C4-2B (cell line): ENCODE measurements at regions not wholly inside any gene's neighbourhood (a gene's known extent, or its start where the extent isn't known, plus 50 kb on each side); places are given as distances from the start of the nearest gene placed in this dataset.
A peak's percentile ranks its signal among the peaks of the same experiment; 100 is the strongest.

Source experiments
- ZFX ChIP-seq: fragments of 450-650 bp; IDR thresholded peaks from 2 replicates; pipeline ENCODE4 v1.6.1; 2017
- TF ChIP-seq, protein P1 (sequence below): fragments of 450-650 bp; conservative IDR thresholded peaks from 2 replicates; pipeline ENCODE4 v1.5.1; 2017; ENCODE audit warnings: mild to moderate bottlenecking

DNA sequence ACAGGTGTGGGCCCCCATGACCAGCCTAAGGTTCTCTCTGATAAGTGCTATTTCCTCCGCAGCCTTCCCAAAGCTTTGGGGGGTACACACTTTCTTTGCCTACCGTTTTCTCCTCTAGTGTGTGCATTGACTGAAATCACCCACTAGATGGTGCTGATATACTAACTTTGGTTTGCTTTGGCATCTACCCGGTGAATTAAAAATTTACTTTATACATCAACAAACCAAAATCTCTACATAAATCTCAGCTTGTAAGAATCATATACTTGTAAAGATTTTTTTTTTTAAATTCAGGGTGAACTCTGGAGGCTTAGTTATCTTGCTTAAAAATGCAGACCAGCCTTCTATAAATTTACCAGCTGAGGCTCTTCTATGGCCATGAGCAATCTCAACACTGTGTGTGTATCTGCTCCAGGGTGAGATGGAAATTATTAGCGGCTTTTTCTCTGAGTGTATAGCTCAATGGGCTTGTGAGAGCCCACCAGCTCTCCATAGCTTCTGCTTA is 475.7 kb upstream of the TNC start:
- TF ChIP-seq, protein P1, sequence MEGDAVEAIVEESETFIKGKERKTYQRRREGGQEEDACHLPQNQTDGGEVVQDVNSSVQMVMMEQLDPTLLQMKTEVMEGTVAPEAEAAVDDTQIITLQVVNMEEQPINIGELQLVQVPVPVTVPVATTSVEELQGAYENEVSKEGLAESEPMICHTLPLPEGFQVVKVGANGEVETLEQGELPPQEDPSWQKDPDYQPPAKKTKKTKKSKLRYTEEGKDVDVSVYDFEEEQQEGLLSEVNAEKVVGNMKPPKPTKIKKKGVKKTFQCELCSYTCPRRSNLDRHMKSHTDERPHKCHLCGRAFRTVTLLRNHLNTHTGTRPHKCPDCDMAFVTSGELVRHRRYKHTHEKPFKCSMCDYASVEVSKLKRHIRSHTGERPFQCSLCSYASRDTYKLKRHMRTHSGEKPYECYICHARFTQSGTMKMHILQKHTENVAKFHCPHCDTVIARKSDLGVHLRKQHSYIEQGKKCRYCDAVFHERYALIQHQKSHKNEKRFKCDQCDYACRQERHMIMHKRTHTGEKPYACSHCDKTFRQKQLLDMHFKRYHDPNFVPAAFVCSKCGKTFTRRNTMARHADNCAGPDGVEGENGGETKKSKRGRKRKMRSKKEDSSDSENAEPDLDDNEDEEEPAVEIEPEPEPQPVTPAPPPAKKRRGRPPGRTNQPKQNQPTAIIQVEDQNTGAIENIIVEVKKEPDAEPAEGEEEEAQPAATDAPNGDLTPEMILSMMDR: peak; percentile 87
- TF ChIP-seq ZFX: no peak
